ENCODE measurements at regions not wholly inside any gene's neighbourhood (a gene's known extent, or its start where the extent isn't known, plus 50 kb on each side); places are given as distances from the start of the nearest gene placed in this dataset.
"Not testable (repeated sequence)": the region's sequence is repeated elsewhere in the genome, so short reads cannot be mapped to it uniquely, and the experiment has no call there.

DNA sequence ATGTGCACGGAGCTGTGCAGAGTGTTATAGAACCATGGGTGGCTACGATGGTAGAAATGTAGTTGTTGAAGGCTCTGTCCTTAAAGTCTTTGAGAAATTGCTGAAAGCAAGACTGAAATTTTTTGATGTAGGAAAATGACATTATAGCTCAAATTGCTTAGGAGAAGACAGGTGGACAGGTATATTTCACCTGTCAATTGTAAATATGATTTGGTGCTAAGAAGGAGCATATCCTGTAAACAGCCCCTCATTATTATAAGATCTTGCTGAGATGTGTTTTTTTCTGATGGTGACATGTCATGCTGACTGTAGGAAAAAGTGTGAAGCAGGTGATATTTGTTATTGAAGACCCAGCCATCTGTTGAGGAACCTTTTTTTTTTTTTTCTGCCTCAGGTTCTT, 377.9 kb downstream of the PSAT1 start:
- no peak for DNase-seq (ENCODE audit: low spot score)

DNA sequence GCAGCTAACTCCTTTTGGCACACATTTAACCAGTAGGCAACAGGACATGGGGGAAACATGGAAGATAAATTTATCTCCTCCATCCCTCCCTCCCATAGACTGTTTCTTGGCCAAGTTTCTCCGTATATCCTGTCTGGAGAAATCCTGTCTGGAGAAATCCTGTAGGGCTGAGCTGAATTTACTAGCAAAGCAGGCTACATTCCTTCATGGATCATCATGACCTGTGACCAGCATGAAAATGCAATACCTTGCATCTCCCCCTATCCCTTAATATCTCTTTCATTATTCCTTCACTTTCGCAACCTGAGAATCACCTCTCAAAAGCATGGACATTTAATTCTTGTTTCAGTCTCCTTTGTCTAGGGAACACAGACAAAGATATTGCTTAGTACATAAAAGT, 379.1 kb downstream of the PSAT1 start:
- no peak for DNase-seq (ENCODE audit: low spot score)

DNA sequence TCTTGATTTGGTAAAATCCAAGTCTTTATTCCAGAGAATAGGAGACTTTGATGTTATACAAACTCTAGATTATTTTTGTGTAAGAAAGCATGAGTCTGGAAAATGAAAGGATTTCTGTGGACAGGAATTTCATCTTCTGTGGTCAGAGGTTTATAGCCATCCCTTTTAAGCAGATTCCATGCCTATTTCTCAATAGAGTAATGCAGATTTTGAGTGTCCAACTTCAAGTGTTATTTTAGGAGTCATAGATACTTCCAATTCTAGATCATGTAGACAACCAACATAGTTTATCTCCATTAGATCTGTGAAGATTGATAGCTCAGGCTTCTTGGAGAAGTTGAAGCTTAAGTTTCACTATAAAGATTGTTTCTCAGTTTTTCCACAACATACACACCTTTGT, 379.7 kb downstream of the PSAT1 start:
- DNase-seq (ENCODE audit: low spot score) = no peak

DNA sequence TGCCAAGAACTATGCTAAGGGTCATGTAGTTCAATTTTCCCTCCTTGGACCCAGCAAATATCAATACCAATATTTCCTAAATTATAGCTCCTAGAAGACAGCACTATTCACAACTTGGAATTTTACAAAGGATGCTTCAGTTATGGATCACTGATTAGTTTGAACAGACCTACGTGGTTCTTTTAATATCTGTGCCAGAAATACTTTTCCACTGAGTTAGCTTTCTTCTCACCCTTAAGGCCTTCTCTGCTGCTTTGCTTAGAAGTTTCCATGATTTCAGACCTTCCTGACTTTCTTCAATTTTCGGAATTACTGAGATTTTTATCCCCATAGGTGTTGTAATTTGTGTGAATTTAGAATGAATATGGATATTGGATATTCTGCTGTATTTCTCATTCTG, 380.4 kb downstream of the PSAT1 start:
- no peak for DNase-seq (ENCODE audit: low spot score)

DNA sequence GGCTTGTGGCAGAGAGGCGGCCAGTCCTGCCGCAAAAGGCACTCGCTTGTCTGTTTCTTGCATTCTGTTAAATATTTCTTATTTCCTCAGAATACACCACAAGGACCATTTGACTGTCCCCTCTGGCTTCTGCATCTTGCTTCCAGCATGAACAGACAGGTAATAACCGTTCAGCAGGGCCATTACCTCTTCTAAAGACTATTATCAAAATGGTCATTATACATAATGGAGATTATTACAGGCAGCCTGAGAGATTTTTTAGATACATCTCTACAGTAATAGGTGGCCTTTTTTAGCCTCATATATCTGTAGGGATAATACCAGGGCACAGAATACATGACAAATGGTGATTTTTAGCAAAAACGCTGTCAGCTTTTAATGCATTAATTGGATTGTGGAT, 382.0 kb downstream of the PSAT1 start:
- DNase-seq (ENCODE audit: low spot score) = no peak

DNA sequence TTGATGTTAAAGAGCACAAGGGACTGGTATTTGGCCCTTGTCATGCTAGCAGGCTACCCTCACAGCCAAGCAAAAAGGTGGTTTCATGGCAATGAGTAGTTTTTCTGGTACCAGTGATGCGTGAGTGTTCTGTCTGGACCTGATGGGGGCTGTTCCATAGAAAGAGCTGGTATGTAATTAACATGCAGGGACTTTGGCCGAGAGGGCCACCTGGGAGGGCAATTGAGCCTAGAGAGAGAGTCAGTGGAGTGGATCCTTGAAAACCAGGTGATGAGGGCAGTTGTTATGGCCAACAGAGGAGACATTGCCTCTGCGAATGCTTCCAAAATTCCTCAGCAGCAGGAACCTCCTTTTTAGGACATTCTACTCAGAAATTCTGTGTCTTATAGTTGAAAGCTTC, 383.3 kb downstream of the PSAT1 start:
- DNase-seq (ENCODE audit: low spot score) = no peak

DNA sequence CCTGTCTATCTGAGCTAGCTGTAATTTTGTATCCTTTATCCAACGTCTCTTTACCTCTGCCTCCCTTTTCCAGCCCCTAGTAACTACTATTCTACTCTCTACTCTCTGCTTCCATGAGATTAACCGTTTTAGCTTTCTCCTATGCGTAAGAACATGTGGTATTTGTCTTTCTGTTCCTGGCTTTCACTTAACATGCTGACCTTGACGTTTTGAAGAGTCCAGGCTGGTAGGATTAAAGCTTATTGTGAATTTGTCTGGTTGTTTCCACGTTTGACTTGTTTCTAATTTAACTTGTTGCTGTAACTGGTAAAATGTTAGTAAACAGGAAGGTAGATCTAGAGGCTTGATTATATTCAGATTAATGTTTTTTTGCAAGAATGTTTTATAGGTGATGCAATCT, 385.3 kb downstream of the PSAT1 start:
- DNase-seq (ENCODE audit: low spot score) = no peak

DNA sequence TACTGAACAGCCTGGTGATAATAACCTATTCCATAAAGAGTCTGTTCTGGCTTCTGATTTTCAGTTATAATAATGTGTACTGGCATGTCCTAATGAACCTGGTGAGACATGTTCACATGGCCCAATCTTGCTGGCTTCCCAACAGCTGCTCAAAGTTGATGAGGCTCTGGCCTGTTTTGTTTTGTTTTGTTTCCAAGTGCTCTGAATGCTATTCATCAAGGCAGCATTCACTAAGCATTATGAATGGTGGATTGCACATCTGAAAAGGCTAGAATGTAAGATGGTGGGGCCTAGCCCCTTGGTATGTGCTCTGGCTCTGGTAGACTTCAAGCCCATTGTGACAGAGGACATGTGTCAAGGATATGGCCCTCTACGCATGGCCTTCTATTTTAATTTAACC, 388.5 kb downstream of the PSAT1 start:
- DNase-seq (ENCODE audit: low spot score) = no peak

DNA sequence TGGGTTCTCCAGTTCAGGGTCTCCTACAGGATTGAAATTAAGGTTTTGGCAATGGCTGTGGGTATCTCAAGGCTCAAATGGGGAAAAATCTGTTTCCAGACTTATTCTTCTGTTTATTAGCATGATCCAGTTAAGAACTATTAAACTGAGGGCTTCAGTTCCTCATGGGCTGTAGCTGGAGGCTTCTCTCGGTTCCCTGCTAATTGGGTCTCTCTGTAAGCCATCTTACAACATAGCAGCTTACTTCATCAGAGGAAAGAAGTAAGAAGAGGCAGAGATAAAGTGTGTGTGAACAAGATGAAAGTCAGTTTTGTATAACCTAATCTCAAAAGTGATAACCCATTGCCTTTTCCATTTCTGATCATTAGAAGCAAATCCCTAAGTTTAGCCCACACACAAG, 391.9 kb downstream of the PSAT1 start:
- no peak for DNase-seq (ENCODE audit: low spot score)

DNA sequence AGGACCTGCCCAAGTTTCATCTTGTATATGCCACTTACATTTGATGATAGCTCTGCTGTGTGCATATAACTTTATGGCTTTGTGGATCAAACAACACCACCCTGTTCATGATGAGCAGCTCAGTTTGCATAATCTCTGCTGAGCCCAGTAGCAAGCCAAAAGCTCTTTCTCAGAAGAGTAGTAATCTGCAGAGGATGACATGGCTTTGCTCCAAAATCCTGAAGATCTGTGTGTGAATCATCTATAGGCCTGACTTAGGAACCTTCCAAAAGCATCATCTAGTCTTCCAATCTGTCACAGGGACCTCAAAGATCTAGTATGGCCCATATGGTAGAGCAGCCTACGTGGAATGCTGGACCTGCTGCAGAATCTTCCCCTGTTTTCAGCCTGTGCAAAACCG, 394.6 kb downstream of the PSAT1 start:
- DNase-seq (ENCODE audit: low spot score) = no peak

DNA sequence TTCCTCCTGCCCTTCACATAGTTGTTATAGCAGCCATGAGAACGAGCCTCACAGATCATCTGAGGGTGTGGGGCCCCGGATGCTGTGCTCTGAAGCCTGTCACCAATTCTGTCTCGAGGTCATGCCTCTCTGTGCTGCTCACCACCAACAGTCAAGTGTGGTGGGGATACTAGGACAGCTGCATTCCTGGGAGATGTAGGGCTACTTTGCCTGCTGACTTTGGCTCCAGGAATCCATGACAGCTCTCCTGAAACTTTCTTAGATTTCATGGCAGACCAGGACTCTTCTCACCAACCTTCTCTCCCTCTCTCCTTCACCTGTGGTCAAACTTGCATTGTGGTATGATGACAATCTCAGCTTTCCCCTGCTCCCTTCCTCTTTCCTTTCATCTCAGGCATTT, 395.9 kb downstream of the PSAT1 start:
- DNase-seq (ENCODE audit: low spot score) = no peak

DNA sequence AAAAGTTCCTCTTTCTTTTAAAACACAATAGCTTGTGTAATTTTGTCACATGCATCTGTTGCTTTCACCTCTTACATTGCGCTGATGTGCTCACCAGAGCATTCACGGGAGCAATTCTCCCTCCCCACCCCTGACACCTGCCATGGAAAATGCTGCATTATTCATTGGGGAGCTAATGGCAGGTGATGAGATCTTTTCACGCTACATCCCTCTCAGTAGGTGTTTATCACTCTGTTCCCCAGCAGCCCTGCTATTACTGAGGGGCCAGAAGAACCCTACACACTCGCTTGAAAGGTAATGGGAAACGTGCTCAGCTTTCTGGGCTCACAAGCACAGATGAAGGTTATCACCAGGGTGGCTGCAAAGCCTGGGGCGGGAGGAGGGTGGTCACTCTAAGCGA, 398.0 kb downstream of the PSAT1 start:
- DNase-seq (ENCODE audit: low spot score) = no peak

DNA sequence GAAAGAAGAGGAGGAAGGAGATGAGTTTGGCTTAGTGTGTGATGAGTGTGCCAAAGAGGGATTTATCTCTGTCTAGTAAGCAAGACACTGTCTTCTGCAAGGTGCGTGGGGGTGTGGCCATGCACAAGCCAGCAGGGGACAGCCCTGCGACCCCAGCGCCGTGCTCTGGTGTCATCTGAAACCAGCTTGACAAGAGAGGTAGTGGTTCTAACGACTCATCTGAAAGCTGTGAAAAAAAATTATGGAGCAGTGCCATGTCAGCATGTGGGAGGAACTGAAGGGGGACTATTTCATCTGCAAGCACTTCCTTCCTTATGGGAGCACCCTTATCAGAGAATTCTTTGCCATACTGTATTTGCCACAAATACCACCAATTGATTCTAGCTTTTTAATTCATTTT, 398.6 kb downstream of the PSAT1 start:
- no peak for DNase-seq (ENCODE audit: low spot score)

DNA sequence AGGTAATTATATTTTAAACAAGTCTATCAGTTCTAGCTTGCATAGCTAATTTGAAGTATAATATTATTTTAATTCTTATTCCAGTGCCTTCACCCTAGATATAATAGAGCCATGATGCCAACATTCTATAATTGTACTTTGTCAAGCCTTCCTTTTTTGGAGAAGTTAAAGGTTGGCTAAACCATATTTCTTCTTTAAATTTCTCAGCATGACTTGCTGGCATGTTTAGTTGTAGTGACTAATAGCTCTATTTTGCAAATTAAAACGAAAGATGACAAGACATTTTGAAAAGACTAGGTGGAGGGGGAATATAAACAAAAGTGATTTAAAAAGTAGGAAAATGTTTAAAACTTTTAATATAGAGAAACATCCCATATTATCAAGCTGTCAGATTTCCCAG, 400.7 kb downstream of the PSAT1 start:
- no peak for DNase-seq (ENCODE audit: low spot score)

DNA sequence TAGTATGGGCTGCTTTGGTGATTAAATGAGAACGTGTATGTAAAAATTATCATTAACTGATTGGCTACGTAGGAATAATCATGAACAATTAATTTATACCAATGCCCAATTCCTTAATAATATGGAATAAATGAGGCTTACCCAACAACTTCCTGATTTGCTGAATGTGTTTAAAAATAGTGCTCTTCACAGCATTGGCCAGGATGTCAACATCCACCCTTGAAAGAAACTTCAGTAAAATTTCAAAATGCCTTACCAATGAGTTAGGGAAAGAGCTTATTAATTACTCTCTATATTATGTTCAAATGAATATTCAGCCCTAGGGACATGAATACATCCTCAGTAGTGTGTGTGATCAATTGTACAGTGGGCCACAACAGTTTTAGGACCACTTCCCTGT, 401.4 kb downstream of the PSAT1 start:
- DNase-seq (ENCODE audit: low spot score) = no peak

DNA sequence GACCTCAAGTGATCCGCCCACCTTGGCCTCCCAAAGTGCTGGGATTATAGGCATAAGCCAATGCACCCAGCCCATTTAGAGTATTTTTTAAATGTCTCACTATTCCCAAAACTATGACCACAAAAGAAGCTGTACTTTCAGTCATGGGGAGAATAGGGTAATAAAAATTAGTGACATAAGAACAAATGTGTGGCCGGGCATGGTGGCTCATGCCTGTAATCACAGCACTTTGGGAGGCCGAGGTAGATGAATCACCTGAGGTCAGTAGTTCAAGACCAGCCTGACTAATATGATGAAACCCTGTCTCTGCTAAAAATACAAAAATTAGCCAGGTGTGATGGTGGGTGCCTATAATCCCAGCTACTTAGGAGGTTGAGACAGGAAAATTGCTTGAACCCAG, 402.3 kb downstream of the PSAT1 start:
- DNase-seq (ENCODE audit: low spot score) = not testable (repeated sequence)

DNA sequence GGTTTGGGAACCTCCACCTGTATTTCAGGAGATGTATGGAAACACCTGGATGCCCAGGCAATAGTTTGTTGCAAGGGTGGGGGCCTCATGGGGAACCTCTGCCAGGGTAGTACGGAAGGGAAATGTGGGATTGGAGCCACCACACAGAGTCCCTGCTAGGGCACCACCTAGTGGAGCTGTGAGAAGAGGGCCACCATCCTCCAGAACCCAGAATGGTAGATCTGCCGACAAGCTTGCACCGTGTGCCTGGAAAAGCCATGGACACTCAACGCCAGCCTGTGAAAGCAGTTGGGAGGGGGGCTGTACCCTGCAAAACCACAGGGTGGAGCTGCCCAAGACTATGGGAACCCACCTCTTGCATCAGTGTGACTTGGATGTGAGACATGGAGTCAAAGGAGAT, 407.2 kb downstream of the PSAT1 start:
- DNase-seq (ENCODE audit: low spot score) = peak; percentile 14

DNA sequence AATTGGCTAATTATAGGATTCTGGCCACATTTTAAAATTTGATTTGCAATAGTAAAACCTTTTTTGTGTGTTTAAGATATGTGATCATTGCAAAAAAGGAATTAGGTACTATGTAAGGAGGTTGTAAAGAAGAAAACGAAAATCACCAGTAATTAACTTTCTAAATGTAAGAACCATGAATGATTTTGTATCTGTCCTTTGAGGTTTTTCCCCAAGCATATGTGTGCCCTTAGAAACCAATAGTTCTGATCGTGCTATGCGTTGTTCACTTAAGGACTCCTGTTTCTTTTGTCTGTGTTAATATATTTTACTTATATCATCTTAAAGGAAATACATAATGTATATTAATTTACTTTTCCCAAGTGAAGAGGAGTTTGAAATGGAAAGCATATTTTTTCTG, 410.2 kb downstream of the PSAT1 start:
- DNase-seq (ENCODE audit: low spot score) = no peak

DNA sequence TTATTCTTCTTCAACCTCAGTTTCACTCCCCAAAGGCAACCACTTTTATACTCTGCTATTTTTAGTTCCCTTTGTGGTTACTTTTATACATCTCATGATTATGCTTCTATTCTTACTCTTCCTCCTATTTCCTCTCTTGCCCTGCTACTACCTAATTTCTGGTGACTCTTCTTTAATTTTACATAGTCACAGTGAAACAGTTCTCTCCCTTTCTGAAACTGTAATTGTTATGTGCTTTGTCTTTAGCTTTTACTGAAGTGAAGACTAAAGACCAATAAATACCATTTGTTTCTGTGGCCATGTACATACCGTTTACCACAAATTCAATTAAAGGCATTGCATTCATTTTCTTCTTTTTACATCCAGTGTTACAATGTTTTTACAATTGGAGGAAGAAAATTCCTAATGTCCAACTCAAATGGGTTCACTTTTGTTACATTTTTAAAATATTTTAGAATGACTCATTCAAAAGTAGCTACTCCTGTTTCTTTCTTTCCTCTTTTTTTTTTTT, 410.6 kb downstream of the PSAT1 start:
- no peak for DNase-seq (ENCODE audit: low spot score)

DNA sequence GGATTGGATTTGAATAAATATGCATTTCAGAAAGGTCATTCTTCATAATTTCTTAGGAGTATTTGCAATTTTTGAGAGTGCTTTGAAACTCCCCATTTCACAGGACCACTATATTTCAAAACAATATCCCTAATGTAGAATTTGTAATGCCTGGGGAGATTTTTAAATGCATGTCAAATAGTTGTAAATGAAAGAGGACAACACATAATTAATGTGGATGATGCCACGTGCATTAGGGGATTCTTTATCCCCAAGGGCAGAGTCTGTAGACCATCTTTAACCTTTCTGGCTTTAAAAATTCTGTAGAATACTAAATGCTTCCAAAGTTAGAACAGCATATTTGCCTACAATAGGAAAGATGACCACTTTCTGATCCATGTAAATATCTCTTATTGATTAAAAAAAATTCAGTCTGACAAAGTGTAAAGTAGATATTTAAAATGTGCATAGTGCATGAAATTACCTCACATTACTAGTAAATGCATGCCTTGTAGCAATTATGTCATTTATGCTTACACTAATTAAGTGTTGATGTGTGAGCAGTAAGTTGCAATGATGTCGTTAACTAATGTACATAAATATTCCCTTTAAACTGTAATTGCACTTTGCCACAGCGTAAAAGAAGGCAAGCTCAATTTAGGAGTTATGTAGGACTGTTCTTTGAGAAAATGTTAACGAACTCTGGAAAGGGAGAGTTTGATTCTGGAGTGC, 416.1 kb downstream of the PSAT1 start:
- DNase-seq (ENCODE audit: low spot score) = no peak

DNA sequence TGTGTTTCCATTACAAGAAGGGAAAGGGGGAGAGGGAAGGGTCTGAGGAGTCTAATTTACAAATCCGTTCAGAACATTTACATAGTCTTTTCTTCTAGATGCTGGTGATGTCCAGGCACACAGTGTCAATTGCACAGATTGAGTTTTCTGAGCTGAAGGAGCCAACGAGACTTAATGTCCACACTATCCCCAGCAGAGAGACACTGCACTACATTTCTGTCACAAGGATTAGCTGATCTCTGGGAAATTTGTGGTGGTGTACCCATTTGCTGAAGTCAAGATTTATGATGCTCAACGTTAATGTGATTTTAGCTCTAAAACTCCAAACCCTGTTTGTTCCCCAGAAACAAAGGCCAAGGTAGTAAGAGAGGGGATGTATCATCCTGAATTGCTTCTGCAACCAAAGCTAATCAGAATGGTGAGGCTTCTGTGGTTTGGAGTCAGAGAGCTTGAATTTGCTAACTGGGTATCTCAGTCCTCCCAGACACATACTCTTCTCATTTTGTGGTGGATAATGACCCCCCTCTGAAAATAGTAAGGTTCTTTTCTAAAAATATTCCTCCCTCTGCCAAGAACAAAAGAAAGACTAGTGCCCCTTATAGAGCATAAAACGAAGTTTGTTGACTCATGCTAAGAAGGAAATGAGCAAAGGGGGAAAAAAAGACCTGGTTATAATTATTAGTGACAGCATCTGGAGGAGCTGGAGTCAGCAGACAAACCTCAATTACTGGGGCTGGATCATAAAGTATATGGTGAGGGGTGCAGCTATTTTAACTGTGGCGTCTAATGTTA, 416.9 kb downstream of the PSAT1 start:
- no peak for DNase-seq (ENCODE audit: low spot score)

DNA sequence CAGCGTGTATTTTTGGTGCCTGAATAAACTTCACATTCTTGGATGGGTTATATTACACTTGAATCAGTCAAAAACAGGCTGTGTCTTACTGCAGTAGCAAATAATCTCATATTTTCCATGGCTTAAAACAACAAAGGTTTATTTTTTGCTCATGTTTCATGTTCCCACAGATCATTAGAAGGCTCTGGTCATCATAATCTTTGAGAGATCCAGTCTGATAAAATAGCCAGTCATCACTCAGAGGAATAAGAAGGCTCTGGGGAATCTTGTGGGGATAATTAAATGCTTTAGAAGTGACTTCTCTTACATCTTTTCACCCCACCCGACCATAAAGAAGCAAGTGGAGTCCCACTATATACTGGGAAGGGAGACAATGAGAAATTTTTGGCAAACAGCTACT, 417.7 kb downstream of the PSAT1 start:
- no peak for DNase-seq (ENCODE audit: low spot score)

DNA sequence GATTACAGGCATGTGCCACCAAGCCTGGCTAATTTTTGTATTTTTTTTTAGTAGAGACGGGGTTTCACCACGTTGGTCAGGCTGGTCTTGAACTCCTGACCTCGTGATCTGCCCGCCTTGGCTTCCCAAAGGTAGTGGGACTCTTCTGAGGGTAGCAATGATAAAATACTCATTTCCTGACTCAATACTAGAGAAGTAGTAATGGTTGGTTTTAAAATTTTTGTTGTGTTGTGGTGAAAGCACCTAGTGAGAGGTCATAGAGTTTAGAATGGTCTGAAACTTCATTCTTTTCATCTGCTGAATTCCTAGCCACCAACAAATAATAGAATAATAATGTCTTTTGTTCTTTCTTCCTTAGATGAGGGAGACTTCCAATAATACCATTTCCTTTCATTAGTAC, 422.1 kb downstream of the PSAT1 start:
- not testable (repeated sequence) for DNase-seq (ENCODE audit: low spot score)

DNA sequence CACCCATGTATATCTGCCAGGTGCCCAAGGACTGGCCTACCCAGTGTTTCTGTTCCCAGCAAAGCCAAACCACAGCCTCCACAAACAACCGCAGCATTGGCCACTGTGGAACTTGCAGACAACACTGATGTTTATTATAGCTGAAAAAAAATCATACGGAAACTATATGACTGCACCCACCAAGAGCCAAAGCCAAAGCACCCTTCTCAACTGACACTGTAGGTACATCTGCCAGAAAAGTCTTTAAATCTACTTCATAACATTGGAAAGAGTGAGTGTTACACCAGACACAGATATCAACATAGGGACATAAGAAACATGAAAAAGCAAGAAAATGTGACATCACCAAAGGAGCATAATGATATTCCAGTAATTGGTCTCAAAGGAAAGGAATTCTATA, 428.0 kb downstream of the PSAT1 start:
- DNase-seq (ENCODE audit: low spot score) = no peak

Measured in SW480 (cell line).